ENCODE measurements at regions not wholly inside any gene's neighbourhood (a gene's known extent, or its start where the extent isn't known, plus 50 kb on each side); places are given as distances from the start of the nearest gene placed in this dataset.
A peak's percentile ranks its signal among the peaks of the same experiment; 100 is the strongest.

- no peak overlapping the region for H3K4me3 ChIP-seq (replicated peaks; ENCODE audit: low read depth, low read length)
- peak; percentile 29 for DNase-seq (ENCODE audit: extremely low read depth, low read depth)
- no peak for TF ChIP-seq CTCF (IDR thresholded peaks at IDR 0.05; ENCODE audit: low read depth, low read length, missing control alignments)
These were observed 247.7 kb upstream of the PMEPA1 start for GRCh38 chr20:57957411-57958049.

- H3K4me3 ChIP-seq (replicated peaks; ENCODE audit: low read depth, low read length): no peak overlapping the region
- no peak for DNase-seq (ENCODE audit: extremely low read depth, low read depth)
- no peak for TF ChIP-seq CTCF (IDR thresholded peaks at IDR 0.05; ENCODE audit: low read depth, low read length, missing control alignments)
These were observed 243.8 kb upstream of the PMEPA1 start for GRCh38 chr20:57953638-57954037.

- TF ChIP-seq CTCF (IDR thresholded peaks at IDR 0.05; ENCODE audit: low read depth, low read length, missing control alignments): no peak
- DNase-seq (ENCODE audit: extremely low read depth, low read depth): no peak
- no peak overlapping the region for H3K4me3 ChIP-seq (replicated peaks; ENCODE audit: low read depth, low read length)
These were observed 242.3 kb upstream of the PMEPA1 start for GRCh38 chr20:57952136-57952535.

GRCh38 chr20:57951549-57951948 lies 241.7 kb upstream of the PMEPA1 start:
- no peak for TF ChIP-seq CTCF (IDR thresholded peaks at IDR 0.05; ENCODE audit: low read depth, low read length, missing control alignments)

GRCh38 chr20:57950764-57951485 lies 241.1 kb upstream of the PMEPA1 start:
- no peak for TF ChIP-seq CTCF (IDR thresholded peaks at IDR 0.05; ENCODE audit: low read depth, low read length, missing control alignments)
- DNase-seq (ENCODE audit: extremely low read depth, low read depth): no peak
- no peak overlapping the region for H3K4me3 ChIP-seq (replicated peaks; ENCODE audit: low read depth, low read length)

More at GRCh38 chr20:57951549-57951948, 241.7 kb upstream of the PMEPA1 start:
- H3K4me3 ChIP-seq (replicated peaks; ENCODE audit: low read depth, low read length): no peak overlapping the region
- no peak for DNase-seq (ENCODE audit: extremely low read depth, low read depth)

GRCh38 chr20:57948180-57948955 lies 238.6 kb upstream of the PMEPA1 start:
- DNase-seq (ENCODE audit: extremely low read depth, low read depth): no peak
- TF ChIP-seq CTCF (IDR thresholded peaks at IDR 0.05; ENCODE audit: low read depth, low read length, missing control alignments): no peak
- H3K4me3 ChIP-seq (replicated peaks; ENCODE audit: low read depth, low read length): no peak overlapping the region

All from HFF-Myc (cell line).